Brain microvascular endothelial cell (primary cell): ENCODE measurements at regions not wholly inside any gene's neighbourhood (a gene's known extent, or its start where the extent isn't known, plus 50 kb on each side); places are given as distances from the start of the nearest gene placed in this dataset.

ENCODE experiments used
- DNase-seq: peaks from one replicate; pipeline ENCODE4 v3.0.0-alpha.2; 2020
- H3K27ac ChIP-seq: fragments of 250-450 bp; sonication (Bioruptor Pico); 2 replicates; pipeline ENCODE4 v1.5.1; 2020; ENCODE audit warnings: mild to moderate bottlenecking, moderate library complexity
- H3K27me3 ChIP-seq: fragments of 250-450 bp; sonication (Bioruptor Pico); replicated peaks from 2 replicates; pipeline ENCODE4 v1.5.1; 2020; ENCODE audit warnings: mild to moderate bottlenecking
- H3K36me3 ChIP-seq: fragments of 250-450 bp; sonication (Bioruptor Pico); replicated peaks from 2 replicates; pipeline ENCODE4 v1.5.1; 2020; ENCODE audit warnings: mild to moderate bottlenecking
- H3K4me3 ChIP-seq: 2 replicates; pipeline ENCODE4 v1.5.1; 2011; ENCODE audit warnings: low read depth, mild to moderate bottlenecking, control low read depth, low read length, moderate library complexity
- CTCF ChIP-seq: IDR thresholded peaks from 2 replicates; pipeline ENCODE4 v1.5.1; 2011; ENCODE audit warnings: low read depth, mild to moderate bottlenecking, moderate library complexity, low read length, control low read depth, inconsistent platforms; ENCODE audit errors: missing control alignments
- in situ Hi-C: cut with HindIII; loops from 2 replicates; pipeline ENCODE4 v1.10.0; 2017; ENCODE audit warnings: low sequenced_read_pairs, low pct_ligation_motif_present

GRCh38 chr3:102182162-102182561, 252.7 kb upstream of the ZPLD1 start:
- no peaks in the 10 kb centered on the region for H3K36me3 ChIP-seq
- H3K27ac ChIP-seq, result peak overlapping the region; percentile 95
- no peak overlapping the region for H3K4me3 ChIP-seq
- no peak for TF ChIP-seq CTCF
- in situ Hi-C loops, result no loop called here
- H3K27me3 ChIP-seq, result no peaks in the 10 kb centered on the region
- peak; percentile 81 for DNase-seq

- Histone ChIP-seq H3K27ac (no peak overlapping the region), H3K27me3 (no peaks in the 10 kb centered on the region), H3K4me3 (no peak overlapping the region), H3K36me3 (no peaks in the 10 kb centered on the region)
- DNase-seq, result no peak
- in situ Hi-C loops, result no loop called here
- no peak for TF ChIP-seq CTCF
Measured at GRCh38 chr3:102183186-102183585, 251.6 kb upstream of the ZPLD1 start.

- DNase-seq, result no peak
- Histone ChIP-seq H3K36me3 (no peaks in the 10 kb centered on the region), H3K4me3 (no peak overlapping the region), H3K27me3 (no peaks in the 10 kb centered on the region), H3K27ac (no peak overlapping the region)
- TF ChIP-seq CTCF, result no peak
- in situ Hi-C loops, result no loop called here
Measured at GRCh38 chr3:102183623-102184022, 251.2 kb upstream of the ZPLD1 start.

- H3K4me3 ChIP-seq, result no peak overlapping the region
- no peak for DNase-seq
- H3K36me3 ChIP-seq, result no peaks in the 10 kb centered on the region
- in situ Hi-C loops, result no loop called here
- no peak for TF ChIP-seq CTCF
- H3K27me3 ChIP-seq, result no peaks in the 10 kb centered on the region
- no peak overlapping the region for H3K27ac ChIP-seq
Measured at GRCh38 chr3:102189541-102189940, 245.3 kb upstream of the ZPLD1 start.

GRCh38 chr3:102189956-102190723, 244.7 kb upstream of the ZPLD1 start:
- no peak overlapping the region for H3K27ac ChIP-seq

More at GRCh38 chr3:102189956-102190723, 244.7 kb upstream of the ZPLD1 start:
- no peak overlapping the region for H3K4me3 ChIP-seq
- H3K36me3 ChIP-seq, result no peaks in the 10 kb centered on the region
- in situ Hi-C loops, result no loop called here
- TF ChIP-seq CTCF, result no peak
- DNase-seq, result no peak
- no peaks in the 10 kb centered on the region for H3K27me3 ChIP-seq
